ENCODE measurements at regions not wholly inside any gene's neighbourhood (a gene's known extent, or its start where the extent isn't known, plus 50 kb on each side); places are given as distances from the start of the nearest gene placed in this dataset.

DNA sequence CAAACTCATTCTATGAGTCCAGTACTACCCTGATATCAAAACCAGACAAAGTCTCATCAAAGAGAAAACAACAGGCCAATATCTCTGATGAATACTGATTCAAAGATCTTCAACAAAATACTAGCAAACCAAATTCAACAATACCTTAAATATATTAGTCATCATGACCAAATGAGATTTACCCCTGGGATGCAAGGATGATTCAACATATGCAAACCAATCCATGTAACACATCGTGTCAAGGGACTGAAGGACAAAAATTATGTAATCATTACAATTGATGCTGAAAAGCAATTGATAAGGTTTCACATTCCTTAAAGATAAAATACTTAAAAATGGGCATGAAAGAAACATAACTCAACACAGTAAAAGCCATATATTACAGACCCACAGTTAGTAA, 1476.9 kb downstream of the SI start:
- no peak overlapping the region for H3K4me3 ChIP-seq
- no peak for DNase-seq
- TF ChIP-seq, protein P1, sequence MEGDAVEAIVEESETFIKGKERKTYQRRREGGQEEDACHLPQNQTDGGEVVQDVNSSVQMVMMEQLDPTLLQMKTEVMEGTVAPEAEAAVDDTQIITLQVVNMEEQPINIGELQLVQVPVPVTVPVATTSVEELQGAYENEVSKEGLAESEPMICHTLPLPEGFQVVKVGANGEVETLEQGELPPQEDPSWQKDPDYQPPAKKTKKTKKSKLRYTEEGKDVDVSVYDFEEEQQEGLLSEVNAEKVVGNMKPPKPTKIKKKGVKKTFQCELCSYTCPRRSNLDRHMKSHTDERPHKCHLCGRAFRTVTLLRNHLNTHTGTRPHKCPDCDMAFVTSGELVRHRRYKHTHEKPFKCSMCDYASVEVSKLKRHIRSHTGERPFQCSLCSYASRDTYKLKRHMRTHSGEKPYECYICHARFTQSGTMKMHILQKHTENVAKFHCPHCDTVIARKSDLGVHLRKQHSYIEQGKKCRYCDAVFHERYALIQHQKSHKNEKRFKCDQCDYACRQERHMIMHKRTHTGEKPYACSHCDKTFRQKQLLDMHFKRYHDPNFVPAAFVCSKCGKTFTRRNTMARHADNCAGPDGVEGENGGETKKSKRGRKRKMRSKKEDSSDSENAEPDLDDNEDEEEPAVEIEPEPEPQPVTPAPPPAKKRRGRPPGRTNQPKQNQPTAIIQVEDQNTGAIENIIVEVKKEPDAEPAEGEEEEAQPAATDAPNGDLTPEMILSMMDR (IDR thresholded peaks at IDR 0.05) = no peak
- ATAC-seq = no peak
- H3K36me3 ChIP-seq = no peaks in the 10 kb centered on the region
- no peaks in the 10 kb centered on the region for H3K27me3 ChIP-seq
- no peaks in the 10 kb centered on the region for H3K9me3 ChIP-seq
- no peak overlapping the region for H3K27ac ChIP-seq
- intact Hi-C loops (cut with DNase I) = no loop called here
- H3K4me1 ChIP-seq = no peaks in the 10 kb centered on the region

DNA sequence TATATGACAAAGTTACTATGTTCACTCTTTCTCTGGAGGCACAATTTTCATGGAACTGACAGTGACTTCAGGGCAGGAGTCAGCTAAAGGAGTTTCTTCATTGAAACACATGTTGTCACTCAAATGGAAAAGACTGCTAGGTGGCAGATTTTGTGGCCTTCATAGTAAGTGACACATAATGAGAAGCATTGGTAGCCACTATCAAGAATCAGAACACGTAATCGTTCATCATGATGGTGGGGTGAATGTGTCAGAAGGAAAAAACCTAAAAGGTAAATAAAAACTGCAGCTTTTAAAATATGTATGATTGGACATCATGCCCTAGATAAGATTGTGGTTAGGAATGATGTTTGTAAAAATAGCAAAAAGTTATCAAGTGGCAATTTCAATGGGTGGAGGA, 1491.0 kb downstream of the SI start:
- Histone ChIP-seq H3K27me3 (no peaks in the 10 kb centered on the region), H3K36me3 (no peaks in the 10 kb centered on the region), H3K4me1 (no peaks in the 10 kb centered on the region), H3K4me3 (no peak overlapping the region), H3K27ac (no peak overlapping the region), H3K9me3 (no peaks in the 10 kb centered on the region)
- ATAC-seq (no peak), DNase-seq (no peak)
- TF ChIP-seq, protein P1 (IDR thresholded peaks at IDR 0.05) = no peak
- intact Hi-C loops (cut with DNase I) = no loop called here

DNA sequence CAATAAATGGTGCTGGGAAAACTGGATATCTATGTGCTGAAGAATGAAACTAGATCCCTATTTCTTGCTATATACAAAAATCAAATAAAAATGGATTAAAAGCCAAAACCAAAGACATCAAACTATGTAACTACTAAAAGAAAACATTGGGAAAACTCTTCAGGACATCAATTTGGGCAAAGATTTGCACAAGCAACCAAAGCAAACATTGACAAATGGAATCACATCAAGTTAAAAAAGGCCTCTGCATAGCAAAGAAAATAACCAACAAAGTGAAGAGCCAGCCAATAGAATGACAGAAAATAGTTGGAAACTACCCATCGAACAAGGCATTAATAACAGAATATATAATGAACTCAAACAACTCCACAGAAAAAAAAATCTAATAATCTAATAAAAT, 1495.3 kb downstream of the SI start:
- TF ChIP-seq, protein P1 (IDR thresholded peaks at IDR 0.05) = no peak
- no peak for ATAC-seq
- H3K27ac ChIP-seq = no peak overlapping the region

GRCh38 chr3:163577271-163577670, 1501.0 kb downstream of the SI start:
- H3K27me3 ChIP-seq = no peaks in the 10 kb centered on the region
- TF ChIP-seq, protein P1 (IDR thresholded peaks at IDR 0.05) = no peak
- DNase-seq = no peak
- ATAC-seq = no peak
- H3K4me1 ChIP-seq = no peaks in the 10 kb centered on the region
- no peaks in the 10 kb centered on the region for H3K36me3 ChIP-seq
- no peak overlapping the region for H3K4me3 ChIP-seq
- H3K27ac ChIP-seq = no peak overlapping the region
- intact Hi-C loops (cut with DNase I) = no loop called here
- no peaks in the 10 kb centered on the region for H3K9me3 ChIP-seq

More for the DNA sequence above, 1495.3 kb downstream of the SI start:
- DNase-seq = no peak
- no peaks in the 10 kb centered on the region for H3K27me3 ChIP-seq
- H3K9me3 ChIP-seq = no peaks in the 10 kb centered on the region
- intact Hi-C loops (cut with DNase I) = no loop called here
- no peaks in the 10 kb centered on the region for H3K36me3 ChIP-seq
- H3K4me1 ChIP-seq = no peaks in the 10 kb centered on the region
- no peak overlapping the region for H3K4me3 ChIP-seq

DNA sequence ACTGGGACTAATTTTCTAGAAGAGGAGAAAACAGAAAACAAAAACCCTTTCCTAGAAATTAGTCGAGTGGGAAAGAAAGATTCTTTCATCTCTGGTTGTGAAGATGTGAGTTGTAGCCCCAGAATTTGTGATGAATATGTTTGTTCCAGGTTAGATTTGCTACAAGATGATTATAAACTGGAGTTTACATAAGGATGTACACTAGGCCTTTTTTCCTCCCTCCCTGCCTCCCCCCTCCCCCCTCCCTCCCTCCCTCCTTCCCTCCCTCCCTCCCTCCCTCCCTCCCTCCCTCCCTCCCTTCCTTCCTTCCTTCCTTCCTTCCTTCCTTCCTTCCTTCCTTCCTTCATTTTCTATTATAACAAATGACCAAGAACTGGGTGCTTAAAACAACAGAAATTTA, 1502.0 kb downstream of the SI start:
- H3K27ac ChIP-seq = no peak overlapping the region
- DNase-seq (no peak), ATAC-seq (no peak)
- H3K4me1 ChIP-seq = no peaks in the 10 kb centered on the region
- H3K27me3 ChIP-seq = no peaks in the 10 kb centered on the region
- H3K36me3 ChIP-seq = no peaks in the 10 kb centered on the region
- intact Hi-C loops (cut with DNase I) = no loop called here
- TF ChIP-seq, protein P1 (IDR thresholded peaks at IDR 0.05) = no peak
- no peaks in the 10 kb centered on the region for H3K9me3 ChIP-seq
- H3K4me3 ChIP-seq = no peak overlapping the region

DNA sequence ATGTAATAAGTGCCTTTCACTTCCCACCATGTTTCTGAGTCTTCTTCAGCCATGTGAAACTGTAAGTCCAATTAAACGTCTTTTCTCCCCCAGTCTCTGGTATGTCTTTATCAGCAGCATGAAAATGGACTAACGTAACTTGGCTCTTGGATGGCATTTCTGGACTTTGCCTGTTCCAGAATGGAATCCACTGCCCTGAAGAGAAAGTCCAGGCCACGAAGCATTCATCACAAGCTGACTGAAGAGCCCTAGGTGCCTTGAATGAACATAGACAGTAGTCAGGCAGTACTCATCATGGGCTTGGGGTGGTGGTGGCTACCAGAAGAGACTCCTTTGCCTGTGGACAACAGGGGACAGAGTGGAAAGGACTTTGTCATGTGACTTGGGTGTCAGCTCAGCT, 1505.0 kb downstream of the SI start:
- ATAC-seq = no peak

More for the DNA sequence above, 1505.0 kb downstream of the SI start:
- intact Hi-C loops (cut with DNase I) = no loop called here
- H3K4me1 ChIP-seq = no peaks in the 10 kb centered on the region
- no peak overlapping the region for H3K27ac ChIP-seq
- TF ChIP-seq, protein P1 (IDR thresholded peaks at IDR 0.05) = no peak
- no peaks in the 10 kb centered on the region for H3K9me3 ChIP-seq
- H3K4me3 ChIP-seq = no peak overlapping the region
- no peaks in the 10 kb centered on the region for H3K27me3 ChIP-seq
- no peak for DNase-seq
- no peaks in the 10 kb centered on the region for H3K36me3 ChIP-seq

All from upper lobe of right lung (tissue), 1 donor.